DND-41 (cell line): ENCODE measurements at regions not wholly inside any gene's neighbourhood (a gene's known extent, or its start where the extent isn't known, plus 50 kb on each side); places are given as distances from the start of the nearest gene placed in this dataset.

Experiments used
- EZH2 ChIP-seq: IDR thresholded peaks from 3 replicates; pipeline ENCODE4 v1.6.1; 2012; ENCODE audit warnings: borderline replicate concordance, low read depth, mild to moderate bottlenecking, moderate library complexity, low read length, inconsistent platforms; ENCODE audit not compliant: severe bottlenecking
- TF ChIP-seq, protein P1 (sequence below): IDR thresholded peaks from 2 replicates; pipeline ENCODE4 v1.5.1; 2012; ENCODE audit warnings: borderline replicate concordance, low read length, moderate library complexity, mild to moderate bottlenecking; ENCODE audit not compliant: poor library complexity, severe bottlenecking; ENCODE audit errors: extremely low read depth

GRCh38 chr2:74756356-74756890 lies 77.5 kb upstream of the HK2 start:
- TF ChIP-seq, protein P1, sequence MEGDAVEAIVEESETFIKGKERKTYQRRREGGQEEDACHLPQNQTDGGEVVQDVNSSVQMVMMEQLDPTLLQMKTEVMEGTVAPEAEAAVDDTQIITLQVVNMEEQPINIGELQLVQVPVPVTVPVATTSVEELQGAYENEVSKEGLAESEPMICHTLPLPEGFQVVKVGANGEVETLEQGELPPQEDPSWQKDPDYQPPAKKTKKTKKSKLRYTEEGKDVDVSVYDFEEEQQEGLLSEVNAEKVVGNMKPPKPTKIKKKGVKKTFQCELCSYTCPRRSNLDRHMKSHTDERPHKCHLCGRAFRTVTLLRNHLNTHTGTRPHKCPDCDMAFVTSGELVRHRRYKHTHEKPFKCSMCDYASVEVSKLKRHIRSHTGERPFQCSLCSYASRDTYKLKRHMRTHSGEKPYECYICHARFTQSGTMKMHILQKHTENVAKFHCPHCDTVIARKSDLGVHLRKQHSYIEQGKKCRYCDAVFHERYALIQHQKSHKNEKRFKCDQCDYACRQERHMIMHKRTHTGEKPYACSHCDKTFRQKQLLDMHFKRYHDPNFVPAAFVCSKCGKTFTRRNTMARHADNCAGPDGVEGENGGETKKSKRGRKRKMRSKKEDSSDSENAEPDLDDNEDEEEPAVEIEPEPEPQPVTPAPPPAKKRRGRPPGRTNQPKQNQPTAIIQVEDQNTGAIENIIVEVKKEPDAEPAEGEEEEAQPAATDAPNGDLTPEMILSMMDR, result no peak
- TF ChIP-seq EZH2, result no peak
